GM10266 (cell line): ENCODE measurements at regions not wholly inside any gene's neighbourhood (a gene's known extent, or its start where the extent isn't known, plus 50 kb on each side); places are given as distances from the start of the nearest gene placed in this dataset.

Experiments used
- DNase-seq: peaks from one replicate; pipeline ENCODE4 v3.0.0; 2012; ENCODE audit errors: extremely low spot score
- CTCF ChIP-seq: IDR thresholded peaks from 2 replicates; pipeline ENCODE4 v1.5.1; 2012; ENCODE audit warnings: mild to moderate bottlenecking, low read depth; ENCODE audit not compliant: control insufficient read depth, insufficient read depth; ENCODE audit errors: missing control alignments

GRCh38 chr4:10348241-10348640 is 109.0 kb downstream of the ZNF518B start:
- DNase-seq: no peak
- no peak for TF ChIP-seq CTCF

- TF ChIP-seq CTCF: no peak
- DNase-seq: no peak
Observed at GRCh38 chr4:10347815-10348214, 109.4 kb downstream of the ZNF518B start.

- DNase-seq: no peak
- TF ChIP-seq CTCF: no peak
Observed at GRCh38 chr4:10347281-10347795, 109.9 kb downstream of the ZNF518B start.

GRCh38 chr4:10346023-10346422 is 111.2 kb downstream of the ZNF518B start:
- no peak for DNase-seq
- no peak for TF ChIP-seq CTCF

- no peak for TF ChIP-seq CTCF
- DNase-seq: no peak
Observed at GRCh38 chr4:10345381-10345784, 111.8 kb downstream of the ZNF518B start.

GRCh38 chr4:10344824-10345223 is 112.4 kb downstream of the ZNF518B start:
- no peak for DNase-seq
- TF ChIP-seq CTCF: no peak

- no peak for TF ChIP-seq CTCF
- DNase-seq: no peak
Observed at GRCh38 chr4:10343656-10344055, 113.6 kb downstream of the ZNF518B start.
